ENCODE measurements at regions not wholly inside any gene's neighbourhood (a gene's known extent, or its start where the extent isn't known, plus 50 kb on each side); places are given as distances from the start of the nearest gene placed in this dataset.
"Not testable (repeated sequence)": the region's sequence is repeated elsewhere in the genome, so short reads cannot be mapped to it uniquely, and the experiment has no call there.

- DNase-seq (ENCODE audit: low read depth), result no peak
Observed at GRCh38 chr16:79407005-79407404, 193.5 kb downstream of the MAF start.

GRCh38 chr16:79404571-79404970, 196.0 kb downstream of the MAF start:
- DNase-seq (ENCODE audit: low read depth), result no peak

GRCh38 chr16:79403534-79403933, 197.0 kb downstream of the MAF start:
- no peak for DNase-seq (ENCODE audit: low read depth)

- no peak for DNase-seq (ENCODE audit: low read depth)
Observed at GRCh38 chr16:79402920-79403319, 197.6 kb downstream of the MAF start.

- no peak for DNase-seq (ENCODE audit: low read depth)
Observed at GRCh38 chr16:79402356-79402755, 198.2 kb downstream of the MAF start.

GRCh38 chr16:79401782-79402181, 198.8 kb downstream of the MAF start:
- no peak for DNase-seq (ENCODE audit: low read depth)

GRCh38 chr16:79401157-79401556, 199.4 kb downstream of the MAF start:
- DNase-seq (ENCODE audit: low read depth), result no peak

GRCh38 chr16:79400462-79401149, 199.9 kb downstream of the MAF start:
- DNase-seq (ENCODE audit: low read depth), result no peak

GRCh38 chr16:79395591-79395990, 204.9 kb downstream of the MAF start:
- no peak for DNase-seq (ENCODE audit: low read depth)

- DNase-seq (ENCODE audit: low read depth), result no peak
Observed at GRCh38 chr16:79394206-79394605, 206.3 kb downstream of the MAF start.

- no peak for DNase-seq (ENCODE audit: low read depth)
Observed at GRCh38 chr16:79393564-79393963, 207.0 kb downstream of the MAF start.

- DNase-seq (ENCODE audit: low read depth), result no peak
Observed at GRCh38 chr16:79393127-79393526, 207.4 kb downstream of the MAF start.

- no peak for DNase-seq (ENCODE audit: low read depth)
Observed at GRCh38 chr16:79392081-79392480, 208.5 kb downstream of the MAF start.

- DNase-seq (ENCODE audit: low read depth), result no peak
Observed at GRCh38 chr16:79391395-79391794, 209.1 kb downstream of the MAF start.

- no peak for DNase-seq (ENCODE audit: low read depth)
Observed at GRCh38 chr16:79390481-79391051, 210.0 kb downstream of the MAF start.

- DNase-seq (ENCODE audit: low read depth), result no peak
Observed at GRCh38 chr16:79388396-79388795, 212.1 kb downstream of the MAF start.

GRCh38 chr16:79386299-79386698, 214.2 kb downstream of the MAF start:
- DNase-seq (ENCODE audit: low read depth), result no peak

- DNase-seq (ENCODE audit: low read depth), result no peak
Observed at GRCh38 chr16:79381603-79382042, 218.9 kb downstream of the MAF start.

- no peak for DNase-seq (ENCODE audit: low read depth)
Observed at GRCh38 chr16:79380995-79381602, 219.4 kb downstream of the MAF start.

GRCh38 chr16:79379095-79379494, 221.4 kb downstream of the MAF start:
- no peak for DNase-seq (ENCODE audit: low read depth)

GRCh38 chr16:79377082-79377481, 223.5 kb downstream of the MAF start:
- DNase-seq (ENCODE audit: low read depth), result not testable (repeated sequence)

GRCh38 chr16:79375351-79375750, 225.2 kb downstream of the MAF start:
- no peak for DNase-seq (ENCODE audit: low read depth)

GRCh38 chr16:79372503-79373184, 227.9 kb downstream of the MAF start:
- DNase-seq (ENCODE audit: low read depth), result no peak

Measured in T-helper 22 cell (primary cell).